CD8-positive, alpha-beta memory T cell (primary cell): ENCODE measurements at regions not wholly inside any gene's neighbourhood (a gene's known extent, or its start where the extent isn't known, plus 50 kb on each side); places are given as distances from the start of the nearest gene placed in this dataset.

Source experiments
- CTCF ChIA-PET: fragments of 350-600 bp; sonication (Branson Sonifier 250); formaldehyde crosslinking; loops from one replicate; lab custom pipeline; 2021; ENCODE audit warnings: antibody characterized with exemption; lab: Charles Lee
- POLR2A ChIA-PET: fragments of 350-600 bp; sonication (Branson Sonifier 250); formaldehyde crosslinking; loops from one replicate; lab custom pipeline; 2021; ENCODE audit warnings: antibody characterized with exemption; lab: Charles Lee
- DNase-seq, 5 donors: peaks; one replicate each; pipeline versions ENCODE4 v3.0.0 to v3.0.0-alpha.2; 2020 to 2022; ENCODE audit warnings: mixed read lengths in 1 of 5
- H3K27ac ChIP-seq: one replicate; pipeline ENCODE4 v1.7.0; 2013; ENCODE audit warnings: low read depth, mild to moderate bottlenecking, low read length, moderate library complexity
- H3K27me3 ChIP-seq: 2 replicates; pipeline ENCODE4 v1.7.0; 2013; ENCODE audit warnings: low read length, mild to moderate bottlenecking; ENCODE audit not compliant: insufficient read depth, poor library complexity, severe bottlenecking
- H3K36me3 ChIP-seq: 2 replicates; pipeline ENCODE4 v1.7.0; 2013; ENCODE audit warnings: mild to moderate bottlenecking, low read length, moderate library complexity; ENCODE audit not compliant: insufficient read depth
- H3K4me1 ChIP-seq: 2 replicates; pipeline ENCODE4 v1.7.0; 2013; ENCODE audit warnings: mild to moderate bottlenecking, low read length, moderate library complexity; ENCODE audit not compliant: insufficient read depth
- H3K4me3 ChIP-seq: 2 replicates; pipeline ENCODE4 v1.7.0; 2013; ENCODE audit warnings: mild to moderate bottlenecking, low read length
- H3K9me3 ChIP-seq: 2 replicates; pipeline ENCODE4 v1.7.0; 2013; ENCODE audit warnings: mild to moderate bottlenecking, low read length
- H3K27ac Mint-ChIP-seq, 8 donors: one replicate each; pipeline ENCODE4 v1.8.0; 2020 to 2021; ENCODE audit warnings: mixed read lengths in 8 of 8, mild to moderate bottlenecking in 6 of 8, inconsistent platforms in 3 of 8, moderate library complexity in 3 of 8
- H3K27me3 Mint-ChIP-seq, 2 donors: one replicate each; pipeline ENCODE4 v1.8.0; 2020 to 2021; ENCODE audit warnings: mixed read lengths in 2 of 2, mild to moderate bottlenecking in 1 of 2, moderate library complexity in 1 of 2
- H3K36me3 Mint-ChIP-seq, 3 donors: one replicate each; pipeline ENCODE4 v1.8.0; 2020 to 2021; ENCODE audit warnings: mixed read lengths in 3 of 3, inconsistent platforms in 1 of 3, mild to moderate bottlenecking in 1 of 3
- H3K4me1 Mint-ChIP-seq, 3 donors: one replicate each; pipeline ENCODE4 v1.8.0; 2020 to 2021; ENCODE audit warnings: mixed read lengths in 3 of 3, inconsistent platforms in 1 of 3, mild to moderate bottlenecking in 1 of 3
- H3K4me3 Mint-ChIP-seq, 7 donors: one replicate each; pipeline ENCODE4 v1.8.0; 2020 to 2021; ENCODE audit warnings: mixed read lengths in 7 of 7, mild to moderate bottlenecking in 6 of 7, moderate library complexity in 4 of 7, inconsistent platforms in 2 of 7
- H3K9me3 Mint-ChIP-seq, 5 donors: one replicate each; pipeline ENCODE4 v1.8.0; 2020 to 2022; ENCODE audit warnings: mixed read lengths in 5 of 5, mild to moderate bottlenecking in 3 of 5, moderate library complexity in 2 of 5, inconsistent platforms in 1 of 5

GRCh38 chr6:91480402-91480801 is 893.5 kb upstream of the MAP3K7 start:
- Histone ChIP-seq H3K27me3 (no peaks in the 10 kb centered on the region), H3K4me3 (no peak overlapping the region), H3K27ac (no peak overlapping the region), H3K4me1 (no peaks in the 10 kb centered on the region), H3K9me3 (no peaks in the 10 kb centered on the region), H3K36me3 (no peaks in the 10 kb centered on the region)
- Mint-ChIP-seq H3K27me3 (peaks cover 0 to 1% of the 10 kb centered on the region in 2 donors), H3K4me3 (no peak overlapping the region), H3K27ac (no peak overlapping the region), H3K9me3 (peaks cover 0 to 10% (median 0%) of the 10 kb centered on the region in 5 donors), H3K4me1 (no peaks in the 10 kb centered on the region), H3K36me3 (no peaks in the 10 kb centered on the region)
- CTCF ChIA-PET = no interaction called here
- no peak for DNase-seq
- POLR2A ChIA-PET = no interaction called here

DNA sequence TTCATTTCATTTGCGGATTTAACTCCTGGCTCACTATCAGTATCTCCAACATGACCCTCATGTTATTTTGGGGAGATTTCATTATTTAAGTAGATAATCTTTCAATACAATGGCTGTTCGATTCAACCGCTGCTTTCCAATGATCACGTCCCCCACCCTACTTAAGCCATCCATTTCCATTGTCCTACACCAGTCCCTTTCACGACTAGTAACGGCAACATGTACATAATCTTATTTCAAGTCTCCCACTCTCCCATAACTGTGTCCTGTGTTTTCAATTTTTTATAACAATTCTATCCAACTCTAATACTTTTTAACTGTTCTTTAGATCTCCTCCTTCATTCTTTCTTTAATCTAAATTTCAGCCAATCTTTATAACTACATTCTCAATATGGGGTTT is 890.8 kb upstream of the MAP3K7 start:
- H3K9me3 ChIP-seq = no peaks in the 10 kb centered on the region
- no peak overlapping the region for H3K27ac ChIP-seq
- no peaks in the 10 kb centered on the region for H3K27me3 ChIP-seq
- H3K4me1 ChIP-seq = no peaks in the 10 kb centered on the region
- no peaks in the 10 kb centered on the region for H3K36me3 Mint-ChIP-seq
- CTCF ChIA-PET = no interaction called here
- no peaks in the 10 kb centered on the region for H3K36me3 ChIP-seq
- peaks cover 0 to 1% of the 10 kb centered on the region in 2 donors for H3K27me3 Mint-ChIP-seq
- no peak overlapping the region for H3K4me3 ChIP-seq
- DNase-seq = no peak
- no peak overlapping the region for H3K4me3 Mint-ChIP-seq
- POLR2A ChIA-PET = no interaction called here
- H3K4me1 Mint-ChIP-seq = no peaks in the 10 kb centered on the region
- no peak overlapping the region for H3K27ac Mint-ChIP-seq
- H3K9me3 Mint-ChIP-seq = peaks cover 0 to 9% (median 0%) of the 10 kb centered on the region in 5 donors

DNA sequence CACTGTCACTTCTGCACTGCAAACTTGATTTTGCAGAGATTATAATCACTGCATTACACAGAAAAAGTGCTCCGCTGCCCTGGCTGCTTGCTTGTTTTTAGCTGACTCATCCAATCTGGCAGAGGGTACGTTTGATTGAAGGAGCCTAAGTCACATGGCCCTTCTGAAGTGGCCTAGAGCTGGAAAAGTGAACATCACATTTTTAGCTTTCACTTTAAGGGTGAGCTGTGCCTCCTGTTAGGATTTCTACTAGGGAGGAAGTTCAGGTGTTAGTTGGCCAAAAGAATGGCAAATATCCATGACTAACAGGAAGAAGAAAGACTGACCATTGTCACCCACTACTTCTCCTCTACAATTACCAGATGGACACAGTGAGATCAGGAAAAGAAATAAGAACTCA is 889.1 kb upstream of the MAP3K7 start:
- Histone ChIP-seq H3K36me3 (no peaks in the 10 kb centered on the region), H3K27ac (no peak overlapping the region), H3K4me1 (no peaks in the 10 kb centered on the region), H3K27me3 (no peaks in the 10 kb centered on the region), H3K4me3 (no peak overlapping the region), H3K9me3 (no peaks in the 10 kb centered on the region)
- no peaks in the 10 kb centered on the region for H3K36me3 Mint-ChIP-seq
- H3K4me1 Mint-ChIP-seq = no peaks in the 10 kb centered on the region
- H3K9me3 Mint-ChIP-seq = peaks cover 0 to 9% (median 0%) of the 10 kb centered on the region in 5 donors
- POLR2A ChIA-PET = no interaction called here
- peaks cover 0 to 1% of the 10 kb centered on the region in 2 donors for H3K27me3 Mint-ChIP-seq
- H3K27ac Mint-ChIP-seq = no peak overlapping the region
- no peak for DNase-seq
- H3K4me3 Mint-ChIP-seq = no peak overlapping the region
- CTCF ChIA-PET = no interaction called here

- Mint-ChIP-seq H3K9me3 (peaks cover 0 to 14% (median 3%) of the 10 kb centered on the region in 5 donors), H3K27ac (no peak overlapping the region), H3K36me3 (no peaks in the 10 kb centered on the region), H3K4me3 (no peak overlapping the region), H3K4me1 (no peaks in the 10 kb centered on the region), H3K27me3 (no peaks in the 10 kb centered on the region)
- H3K4me1 ChIP-seq = no peaks in the 10 kb centered on the region
- DNase-seq = no peak
- no peaks in the 10 kb centered on the region for H3K27me3 ChIP-seq
- H3K27ac ChIP-seq = no peak overlapping the region
- no peak overlapping the region for H3K4me3 ChIP-seq
- no peaks in the 10 kb centered on the region for H3K9me3 ChIP-seq
- POLR2A ChIA-PET = no interaction called here
- no peaks in the 10 kb centered on the region for H3K36me3 ChIP-seq
- CTCF ChIA-PET = interaction anchor here (1.5 kb wide), 1 partner anchor 9 kb away, joined by 3 read pairs; no protein-coding TSS in a partner anchor
Measured at GRCh38 chr6:91465393-91465792, 878.5 kb upstream of the MAP3K7 start.

DNA sequence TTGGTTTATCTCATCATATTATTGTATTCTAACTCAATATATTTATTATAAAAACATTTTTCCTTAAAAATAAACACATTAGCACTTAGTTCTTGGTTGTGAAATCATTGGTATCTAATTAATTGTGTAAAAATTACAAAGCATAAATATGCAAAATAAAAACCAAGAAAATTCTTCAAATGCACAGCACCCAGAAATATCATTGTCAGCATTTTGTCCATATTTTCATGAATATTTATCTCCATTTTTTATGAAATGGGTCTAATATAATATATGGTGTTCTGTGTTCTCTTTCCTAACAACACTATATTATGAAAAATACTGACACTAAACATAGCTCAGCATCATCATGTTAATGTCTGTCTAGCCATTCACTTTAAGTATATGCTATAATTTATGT is 877.8 kb upstream of the MAP3K7 start:
- Mint-ChIP-seq H3K4me1 (no peaks in the 10 kb centered on the region), H3K27me3 (no peaks in the 10 kb centered on the region), H3K4me3 (no peak overlapping the region), H3K27ac (no peak overlapping the region), H3K36me3 (no peaks in the 10 kb centered on the region), H3K9me3 (peaks cover 0 to 13% (median 3%) of the 10 kb centered on the region in 5 donors)
- CTCF ChIA-PET = interaction anchor here (1.5 kb wide), 1 partner anchor 10 kb away, joined by 3 read pairs; no protein-coding TSS in a partner anchor
- no peak overlapping the region for H3K4me3 ChIP-seq
- H3K4me1 ChIP-seq = no peaks in the 10 kb centered on the region
- no peak overlapping the region for H3K27ac ChIP-seq
- DNase-seq = no peak
- H3K27me3 ChIP-seq = no peaks in the 10 kb centered on the region
- H3K9me3 ChIP-seq = no peaks in the 10 kb centered on the region
- H3K36me3 ChIP-seq = no peaks in the 10 kb centered on the region
- POLR2A ChIA-PET = no interaction called here

DNA sequence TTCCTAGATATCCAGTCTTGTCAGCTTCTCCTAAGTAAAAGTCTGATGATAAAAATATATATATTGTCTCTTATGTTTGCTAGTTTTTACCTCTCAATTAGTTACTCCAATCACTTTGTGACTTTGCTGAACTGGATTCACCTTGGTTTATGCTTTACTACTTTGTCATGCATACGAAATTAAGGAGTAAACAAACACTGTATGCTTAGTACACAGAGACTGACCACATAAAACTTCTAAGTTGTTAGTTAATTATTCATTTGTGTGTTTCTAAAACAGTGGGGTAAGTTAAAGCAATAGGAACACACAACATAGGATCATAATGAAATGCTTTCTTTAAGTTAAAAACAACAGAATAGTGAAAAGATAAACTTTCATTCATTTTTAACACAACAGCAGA is 877.3 kb upstream of the MAP3K7 start:
- no peaks in the 10 kb centered on the region for H3K4me1 ChIP-seq
- H3K27ac Mint-ChIP-seq = no peak overlapping the region
- ChIA-PET POLR2A (no interaction called here), CTCF (no interaction called here)
- H3K9me3 Mint-ChIP-seq = peaks cover 0 to 8% (median 3%) of the 10 kb centered on the region in 5 donors
- H3K27me3 Mint-ChIP-seq = no peaks in the 10 kb centered on the region
- H3K4me3 ChIP-seq = no peak overlapping the region
- H3K4me1 Mint-ChIP-seq = no peaks in the 10 kb centered on the region
- no peaks in the 10 kb centered on the region for H3K27me3 ChIP-seq
- DNase-seq = no peak
- no peaks in the 10 kb centered on the region for H3K36me3 Mint-ChIP-seq
- H3K9me3 ChIP-seq = no peaks in the 10 kb centered on the region
- no peaks in the 10 kb centered on the region for H3K36me3 ChIP-seq
- H3K27ac ChIP-seq = no peak overlapping the region
- H3K4me3 Mint-ChIP-seq = no peak overlapping the region

DNA sequence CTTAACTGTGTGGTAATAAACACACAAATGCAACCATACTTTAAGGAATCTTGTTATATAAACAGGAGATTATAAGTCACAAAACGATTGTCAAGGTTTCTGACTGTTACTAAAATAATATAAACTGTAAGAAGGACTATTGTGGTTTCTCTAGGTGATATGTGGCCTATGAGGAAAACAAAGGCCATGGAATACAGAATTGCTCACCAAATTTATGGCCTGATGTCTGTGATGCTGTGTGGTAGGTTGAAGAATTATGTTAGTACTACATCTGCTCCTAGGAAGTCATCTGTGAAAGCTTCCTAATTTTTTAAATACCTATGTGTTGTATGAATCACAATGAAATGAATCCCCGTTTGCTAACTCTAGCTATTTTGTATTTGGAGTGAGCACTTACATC is 875.4 kb upstream of the MAP3K7 start:
- peaks cover 0 to 7% (median 2%) of the 10 kb centered on the region in 5 donors for H3K9me3 Mint-ChIP-seq
- H3K27ac Mint-ChIP-seq = no peak overlapping the region
- Histone ChIP-seq H3K4me1 (no peaks in the 10 kb centered on the region), H3K4me3 (no peak overlapping the region), H3K9me3 (no peaks in the 10 kb centered on the region), H3K27me3 (no peaks in the 10 kb centered on the region), H3K36me3 (no peaks in the 10 kb centered on the region), H3K27ac (no peak overlapping the region)
- ChIA-PET CTCF (no interaction called here), POLR2A (no interaction called here)
- H3K4me1 Mint-ChIP-seq = no peaks in the 10 kb centered on the region
- H3K36me3 Mint-ChIP-seq = no peaks in the 10 kb centered on the region
- peaks cover 0 to 3% of the 10 kb centered on the region in 2 donors for H3K27me3 Mint-ChIP-seq
- DNase-seq = no peak
- no peak overlapping the region for H3K4me3 Mint-ChIP-seq

DNA sequence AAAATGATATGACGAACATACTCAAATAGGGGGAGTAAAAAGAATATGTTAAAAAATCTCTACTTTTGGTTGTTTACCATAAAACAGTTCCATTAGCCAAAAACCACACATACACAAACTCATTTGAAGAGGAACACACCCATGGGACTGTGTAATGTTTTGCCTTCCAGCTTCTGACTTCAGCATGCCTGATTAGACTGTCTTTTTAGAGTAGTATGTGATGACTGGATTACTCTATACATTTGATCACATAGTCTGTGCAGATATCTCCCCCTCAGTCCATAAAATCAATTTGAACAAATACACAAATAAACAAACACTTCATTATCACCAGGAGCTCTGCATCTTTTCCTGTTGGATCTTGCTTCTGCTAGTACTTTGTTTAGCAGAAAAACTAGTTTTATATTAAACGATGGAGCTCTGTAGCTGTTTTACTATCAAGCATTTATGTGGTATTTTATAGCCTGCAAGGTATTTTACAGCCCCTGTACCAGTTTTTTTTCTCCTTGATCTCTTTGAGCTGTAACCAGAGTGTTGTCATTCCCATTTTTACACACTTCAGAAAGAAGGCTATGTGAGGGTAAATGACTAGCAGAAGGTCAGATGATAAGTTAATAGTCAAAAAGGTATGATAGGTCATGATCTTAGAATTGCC is 866.5 kb upstream of the MAP3K7 start:
- Histone ChIP-seq H3K36me3 (no peaks in the 10 kb centered on the region), H3K4me1 (no peaks in the 10 kb centered on the region), H3K27me3 (no peaks in the 10 kb centered on the region), H3K4me3 (no peak overlapping the region), H3K27ac (no peak overlapping the region), H3K9me3 (no peaks in the 10 kb centered on the region)
- ChIA-PET CTCF (no interaction called here), POLR2A (no interaction called here)
- peaks cover 0 to 3% of the 10 kb centered on the region in 2 donors for H3K27me3 Mint-ChIP-seq
- no peak for DNase-seq
- no peaks in the 10 kb centered on the region for H3K4me1 Mint-ChIP-seq
- H3K4me3 Mint-ChIP-seq = no peak overlapping the region
- H3K27ac Mint-ChIP-seq = no peak overlapping the region
- H3K9me3 Mint-ChIP-seq = peaks cover 2 to 5% (median 2%) of the 10 kb centered on the region in 5 donors
- H3K36me3 Mint-ChIP-seq = no peaks in the 10 kb centered on the region
